ENCODE measurements at regions not wholly inside any gene's neighbourhood (a gene's known extent, or its start where the extent isn't known, plus 50 kb on each side); places are given as distances from the start of the nearest gene placed in this dataset.

- no peak for DNase-seq (ENCODE audit: low read depth)
- no peak overlapping the region for H3K4me3 ChIP-seq (ENCODE audit: low read depth, low read length)
- in situ Hi-C loops (cut with HindIII; ENCODE audit: low sequenced_read_pairs), result no loop called here
- TF ChIP-seq CTCF (IDR thresholded peaks at IDR 0.05; ENCODE audit: low read depth, low read length, missing control alignments), result no peak
Measured at GRCh38 chr14:100644784-100645183, 57.6 kb upstream of the BEGAIN start.

- peak; percentile 67 for TF ChIP-seq CTCF (IDR thresholded peaks at IDR 0.05; ENCODE audit: low read depth, low read length, missing control alignments)
- in situ Hi-C loops (cut with HindIII; ENCODE audit: low sequenced_read_pairs), result no loop called here
Measured at GRCh38 chr14:100645196-100645981, 58.2 kb upstream of the BEGAIN start.

GRCh38 chr14:100645982-100646314 is 58.7 kb upstream of the BEGAIN start:
- H3K4me3 ChIP-seq (ENCODE audit: low read depth, low read length), result no peak overlapping the region
- DNase-seq (ENCODE audit: low read depth), result no peak
- in situ Hi-C loops (cut with HindIII; ENCODE audit: low sequenced_read_pairs), result no loop called here
- TF ChIP-seq CTCF (IDR thresholded peaks at IDR 0.05; ENCODE audit: low read depth, low read length, missing control alignments), result no peak

More at GRCh38 chr14:100645196-100645981, 58.2 kb upstream of the BEGAIN start:
- no peak overlapping the region for H3K4me3 ChIP-seq (ENCODE audit: low read depth, low read length)
- peak; percentile 72 for DNase-seq (ENCODE audit: low read depth)

GRCh38 chr14:100648474-100649172 is 61.4 kb upstream of the BEGAIN start:
- H3K4me3 ChIP-seq (ENCODE audit: low read depth, low read length), result no peak overlapping the region
- no peak for DNase-seq (ENCODE audit: low read depth)
- in situ Hi-C loops (cut with HindIII; ENCODE audit: low sequenced_read_pairs), result no loop called here
- no peak for TF ChIP-seq CTCF (IDR thresholded peaks at IDR 0.05; ENCODE audit: low read depth, low read length, missing control alignments)

- in situ Hi-C loops (cut with HindIII; ENCODE audit: low sequenced_read_pairs), result no loop called here
- no peak overlapping the region for H3K4me3 ChIP-seq (ENCODE audit: low read depth, low read length)
- TF ChIP-seq CTCF (IDR thresholded peaks at IDR 0.05; ENCODE audit: low read depth, low read length, missing control alignments), result no peak
- peak; percentile 42 for DNase-seq (ENCODE audit: low read depth)
Measured at GRCh38 chr14:100649173-100649519, 61.9 kb upstream of the BEGAIN start.

GRCh38 chr14:100651999-100652508 is 64.8 kb upstream of the BEGAIN start:
- no peak overlapping the region for H3K4me3 ChIP-seq (ENCODE audit: low read depth, low read length)
- in situ Hi-C loops (cut with HindIII; ENCODE audit: low sequenced_read_pairs), result loop anchor here (10.0 kb wide), 1 partner anchor 247 kb away; no protein-coding TSS in a partner anchor
- no peak for DNase-seq (ENCODE audit: low read depth)
- TF ChIP-seq CTCF (IDR thresholded peaks at IDR 0.05; ENCODE audit: low read depth, low read length, missing control alignments), result no peak

All from astrocyte of the cerebellum (primary cell).